ENCODE measurements at regions not wholly inside any gene's neighbourhood (a gene's known extent, or its start where the extent isn't known, plus 50 kb on each side); places are given as distances from the start of the nearest gene placed in this dataset.

DNA sequence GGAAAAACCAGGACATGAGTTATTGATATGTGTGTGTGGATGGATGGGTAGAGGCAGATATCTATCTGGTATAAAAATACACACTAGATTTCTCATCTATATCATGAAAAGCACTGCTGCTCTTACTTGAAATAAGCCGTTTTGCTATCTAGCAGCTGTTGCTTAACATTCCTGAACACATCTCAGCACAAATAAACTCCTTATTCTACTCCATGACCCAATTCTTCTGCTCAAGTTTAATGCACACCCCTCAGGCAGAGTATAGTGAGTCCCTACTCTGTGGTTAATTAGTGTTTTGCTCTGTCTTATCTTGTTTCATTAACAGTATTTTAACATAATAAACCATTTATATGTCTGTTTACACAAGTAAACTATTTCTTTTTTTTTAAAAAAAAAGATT is 134.2 kb downstream of the CBLN2 start:
- no peak for TF ChIP-seq JUN (CRISPR knock-in tag; IDR thresholded peaks at IDR 0.05)
- TF ChIP-seq, protein P1, sequence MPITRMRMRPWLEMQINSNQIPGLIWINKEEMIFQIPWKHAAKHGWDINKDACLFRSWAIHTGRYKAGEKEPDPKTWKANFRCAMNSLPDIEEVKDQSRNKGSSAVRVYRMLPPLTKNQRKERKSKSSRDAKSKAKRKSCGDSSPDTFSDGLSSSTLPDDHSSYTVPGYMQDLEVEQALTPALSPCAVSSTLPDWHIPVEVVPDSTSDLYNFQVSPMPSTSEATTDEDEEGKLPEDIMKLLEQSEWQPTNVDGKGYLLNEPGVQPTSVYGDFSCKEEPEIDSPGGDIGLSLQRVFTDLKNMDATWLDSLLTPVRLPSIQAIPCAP (CRISPR knock-in tag; IDR thresholded peaks at IDR 0.05), result no peak
- no peak for TF ChIP-seq SMAD4 (CRISPR knock-in tag; IDR thresholded peaks at IDR 0.05)
